GM12801 (cell line): ENCODE measurements at regions not wholly inside any gene's neighbourhood (a gene's known extent, or its start where the extent isn't known, plus 50 kb on each side); places are given as distances from the start of the nearest gene placed in this dataset.

Source experiments
- TF ChIP-seq, protein P1 (sequence below): IDR thresholded peaks from one replicate; pipeline ENCODE4 v1.5.1; 2011; ENCODE audit warnings: control low read depth; ENCODE audit not compliant: insufficient read length; ENCODE audit errors: extremely low read depth

DNA sequence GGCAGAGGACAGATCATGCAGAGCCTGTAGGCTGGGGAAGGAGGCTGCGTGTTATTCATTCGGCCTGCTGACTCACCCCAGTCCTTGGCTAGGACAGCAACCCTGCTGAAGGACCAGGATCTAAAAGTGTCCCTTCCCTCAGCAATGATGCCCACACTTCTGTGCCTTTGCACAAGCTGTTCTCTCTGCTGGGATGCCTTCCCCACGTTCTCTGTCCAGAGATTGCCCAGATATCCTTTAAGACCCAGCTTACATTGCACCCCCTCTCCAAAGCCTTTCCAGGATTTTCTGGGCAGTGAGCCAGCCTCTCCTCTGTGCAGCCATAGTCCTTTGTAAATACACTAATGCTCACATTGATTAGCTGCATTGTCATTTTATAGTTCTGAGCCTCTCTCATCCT is 99.3 kb upstream of the CHD6 start:
- TF ChIP-seq, protein P1, sequence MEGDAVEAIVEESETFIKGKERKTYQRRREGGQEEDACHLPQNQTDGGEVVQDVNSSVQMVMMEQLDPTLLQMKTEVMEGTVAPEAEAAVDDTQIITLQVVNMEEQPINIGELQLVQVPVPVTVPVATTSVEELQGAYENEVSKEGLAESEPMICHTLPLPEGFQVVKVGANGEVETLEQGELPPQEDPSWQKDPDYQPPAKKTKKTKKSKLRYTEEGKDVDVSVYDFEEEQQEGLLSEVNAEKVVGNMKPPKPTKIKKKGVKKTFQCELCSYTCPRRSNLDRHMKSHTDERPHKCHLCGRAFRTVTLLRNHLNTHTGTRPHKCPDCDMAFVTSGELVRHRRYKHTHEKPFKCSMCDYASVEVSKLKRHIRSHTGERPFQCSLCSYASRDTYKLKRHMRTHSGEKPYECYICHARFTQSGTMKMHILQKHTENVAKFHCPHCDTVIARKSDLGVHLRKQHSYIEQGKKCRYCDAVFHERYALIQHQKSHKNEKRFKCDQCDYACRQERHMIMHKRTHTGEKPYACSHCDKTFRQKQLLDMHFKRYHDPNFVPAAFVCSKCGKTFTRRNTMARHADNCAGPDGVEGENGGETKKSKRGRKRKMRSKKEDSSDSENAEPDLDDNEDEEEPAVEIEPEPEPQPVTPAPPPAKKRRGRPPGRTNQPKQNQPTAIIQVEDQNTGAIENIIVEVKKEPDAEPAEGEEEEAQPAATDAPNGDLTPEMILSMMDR: no peak

GRCh38 chr20:41716911-41717310 is 98.7 kb upstream of the CHD6 start:
- TF ChIP-seq, protein P1: no peak

DNA sequence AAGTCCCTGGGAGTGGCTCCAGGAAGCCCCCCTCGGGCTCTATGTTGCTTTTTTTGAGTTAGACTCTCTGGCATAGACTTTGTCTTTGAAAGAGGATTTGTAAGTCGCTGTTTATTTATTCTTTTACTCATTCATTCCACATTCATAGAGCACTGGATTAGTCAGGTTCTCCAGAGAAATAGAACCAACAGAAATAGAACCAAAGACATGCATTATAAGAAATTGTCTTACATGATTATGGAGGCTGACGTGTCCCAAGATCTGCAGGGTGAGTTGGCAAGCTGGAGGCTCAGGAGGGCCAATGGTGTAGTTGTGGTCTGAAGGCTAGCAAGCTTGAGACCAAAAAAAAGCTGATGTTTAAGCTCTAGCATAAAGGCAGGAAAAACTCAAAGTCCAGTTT is 98.3 kb upstream of the CHD6 start:
- TF ChIP-seq, protein P1: no peak

GRCh38 chr20:41715526-41715925 is 97.3 kb upstream of the CHD6 start:
- TF ChIP-seq, protein P1: no peak

DNA sequence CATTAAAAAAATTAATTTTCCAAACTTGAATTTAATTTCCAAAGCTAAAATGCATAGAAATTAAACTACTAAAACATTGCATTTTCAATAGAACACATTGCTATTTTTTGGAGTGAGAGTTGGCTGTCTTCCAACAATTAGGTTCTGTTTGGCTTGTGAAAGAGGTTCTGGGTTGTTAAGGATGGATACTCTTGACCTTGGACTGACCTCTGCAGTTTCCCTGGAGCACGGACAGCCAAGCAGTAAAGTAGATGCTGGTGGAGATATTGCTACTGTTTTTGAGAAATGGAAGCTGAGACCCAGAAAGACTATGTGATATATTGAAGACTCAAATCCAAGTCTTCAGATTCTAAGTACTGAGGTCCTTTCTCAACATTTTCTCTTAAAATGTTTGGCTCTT is 95.9 kb upstream of the CHD6 start:
- TF ChIP-seq, protein P1: no peak

GRCh38 chr20:41704896-41705295 is 86.7 kb upstream of the CHD6 start:
- TF ChIP-seq, protein P1: no peak

DNA sequence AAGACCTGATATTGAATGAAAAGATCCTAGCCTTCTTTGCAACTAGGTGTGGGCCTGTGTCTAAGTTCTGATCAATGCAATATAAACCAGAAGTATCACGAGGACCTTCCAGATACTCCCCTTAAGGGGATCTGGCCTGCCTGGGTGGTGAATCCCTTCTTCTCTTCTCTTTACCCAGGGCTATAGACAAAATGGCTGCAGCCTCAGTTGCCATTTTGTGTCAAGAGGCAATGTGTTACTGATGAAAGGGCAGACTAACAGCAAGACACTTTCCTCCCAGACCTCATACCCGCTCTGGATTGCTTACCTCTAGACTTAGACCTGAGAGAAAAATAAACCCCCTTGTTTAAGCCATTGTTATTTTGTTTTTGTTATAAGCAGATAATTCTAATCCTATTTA is 84.5 kb upstream of the CHD6 start:
- TF ChIP-seq, protein P1: no peak

DNA sequence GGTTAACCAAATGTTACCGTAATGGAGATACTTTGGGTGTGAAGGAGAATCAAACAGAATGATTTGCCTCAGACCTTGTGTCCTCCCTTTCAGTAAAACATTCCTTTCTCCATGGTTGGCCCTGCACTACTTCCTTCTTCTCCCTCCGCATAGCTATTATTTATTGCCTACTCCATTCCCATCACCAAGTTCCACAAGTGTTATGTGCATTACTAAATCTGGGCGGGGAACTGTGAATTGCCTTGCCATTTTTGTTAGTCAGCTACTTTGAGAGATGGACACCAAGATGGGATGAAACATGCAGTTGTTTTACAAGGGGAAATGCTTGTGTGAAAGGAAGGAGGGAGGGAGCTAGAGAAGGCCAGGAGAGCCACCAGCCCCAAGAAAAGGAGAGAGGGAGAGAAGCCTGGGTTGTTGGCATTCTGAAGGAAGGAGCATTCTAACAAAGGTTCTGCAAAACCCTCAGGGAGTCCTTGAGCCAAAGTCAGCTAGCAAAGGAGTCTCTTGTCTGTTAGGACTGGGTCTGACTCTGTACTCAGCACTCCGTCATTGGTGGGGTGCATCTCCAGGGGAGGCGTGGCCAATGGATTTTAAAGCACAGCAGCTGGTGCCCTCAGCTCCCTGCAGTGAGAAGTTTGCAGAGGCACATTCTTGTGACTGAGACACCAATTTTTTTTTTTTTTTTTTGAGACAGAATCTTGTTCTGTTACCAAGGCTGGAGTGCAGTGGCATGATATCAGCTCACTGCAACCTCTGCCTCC is 83.6 kb upstream of the CHD6 start:
- TF ChIP-seq, protein P1: no peak
